H9 (cell line): ENCODE measurements at regions not wholly inside any gene's neighbourhood (a gene's known extent, or its start where the extent isn't known, plus 50 kb on each side); places are given as distances from the start of the nearest gene placed in this dataset.

Experiments
- DNase-seq: peaks from one replicate; pipeline ENCODE4 v3.0.0-alpha.2; 2017
- H2AFZ ChIP-seq: one replicate; pipeline ENCODE4 v1.6.1; 2013; ENCODE audit warnings: mild to moderate bottlenecking, low read length, control low read depth, moderate library complexity
- H2AK5ac ChIP-seq: 2 replicates; pipeline ENCODE4 v1.6.1; 2013; ENCODE audit warnings: low read length, control low read depth, mixed read lengths; ENCODE audit not compliant: insufficient read length
- H2BK120ac ChIP-seq: one replicate; pipeline ENCODE4 v1.6.1; 2013; ENCODE audit warnings: low read depth, mild to moderate bottlenecking, low read length, control low read depth, inconsistent platforms; ENCODE audit not compliant: poor library complexity, severe bottlenecking
- H2BK12ac ChIP-seq: 2 replicates; pipeline ENCODE4 v1.6.1; 2013; ENCODE audit warnings: low read length, control low read depth, mixed read lengths, low read depth; ENCODE audit not compliant: insufficient read length
- H2BK15ac ChIP-seq: 2 replicates; pipeline ENCODE4 v1.6.1; 2013; ENCODE audit warnings: low read depth, low read length, control low read depth
- H2BK20ac ChIP-seq: one replicate; pipeline ENCODE4 v1.6.1; 2013; ENCODE audit warnings: low read depth, mild to moderate bottlenecking, low read length, control low read depth, inconsistent platforms; ENCODE audit not compliant: poor library complexity, severe bottlenecking
- H2BK5ac ChIP-seq: 2 replicates; pipeline ENCODE4 v1.6.1; 2013; ENCODE audit warnings: low read length, control low read depth, mixed read lengths; ENCODE audit not compliant: insufficient read length
- H3K14ac ChIP-seq: 2 replicates; pipeline ENCODE4 v1.6.1; 2013; ENCODE audit warnings: low read length, control low read depth; ENCODE audit not compliant: insufficient read depth
- H3K18ac ChIP-seq: 2 replicates; pipeline ENCODE4 v1.6.1; 2013; ENCODE audit warnings: low read depth, mild to moderate bottlenecking, mixed read lengths, low read length, control low read depth; ENCODE audit not compliant: insufficient read length
- H3K23ac ChIP-seq: 2 replicates; pipeline ENCODE4 v1.6.1; 2013; ENCODE audit warnings: low read length, control low read depth, mixed read lengths, low read depth; ENCODE audit not compliant: insufficient read length
- H3K23me2 ChIP-seq: 2 replicates; pipeline ENCODE4 v1.6.1; 2013; ENCODE audit warnings: low read depth, mild to moderate bottlenecking, mixed read lengths, low read length, control low read depth; ENCODE audit not compliant: insufficient read length, poor library complexity, severe bottlenecking
- H3K27ac ChIP-seq: 2 replicates; pipeline ENCODE4 v1.5.1; 2013; ENCODE audit warnings: low read length, control low read depth, mixed read lengths, low read depth; ENCODE audit not compliant: insufficient read length
- H3K27me3 ChIP-seq: 2 replicates; pipeline ENCODE4 v1.6.1; 2013; ENCODE audit warnings: low read length, control low read depth, inconsistent platforms; ENCODE audit not compliant: insufficient read depth
- H3K4ac ChIP-seq: 2 replicates; pipeline ENCODE4 v1.6.1; 2013; ENCODE audit warnings: low read depth, mild to moderate bottlenecking, control low read depth, inconsistent platforms, low read length, moderate library complexity
- H3K4me1 ChIP-seq: 2 replicates; pipeline ENCODE4 v1.6.1; 2013; ENCODE audit warnings: low read length, control low read depth, inconsistent platforms; ENCODE audit not compliant: insufficient read depth
- H3K4me2 ChIP-seq: 2 replicates; pipeline ENCODE4 v1.6.1; 2013; ENCODE audit warnings: low read length, control low read depth, mixed read lengths; ENCODE audit not compliant: insufficient read length, insufficient read depth
- H3K56ac ChIP-seq: 2 replicates; pipeline ENCODE4 v1.6.1; 2013; ENCODE audit warnings: low read depth, mild to moderate bottlenecking, mixed read lengths, low read length, control low read depth; ENCODE audit not compliant: insufficient read length
- H3K79me1 ChIP-seq: 2 replicates; pipeline ENCODE4 v1.6.1; 2013; ENCODE audit warnings: low read depth, mild to moderate bottlenecking, moderate library complexity, low read length, control low read depth, inconsistent platforms; ENCODE audit not compliant: insufficient read depth, poor library complexity, severe bottlenecking
- H3K79me2 ChIP-seq: 2 replicates; pipeline ENCODE4 v1.6.1; 2013; ENCODE audit warnings: low read length, control low read depth, inconsistent platforms; ENCODE audit not compliant: insufficient read depth
- H3K9ac ChIP-seq: 2 replicates; pipeline ENCODE4 v1.6.1; 2013; ENCODE audit warnings: low read length, control low read depth, mixed read lengths; ENCODE audit not compliant: insufficient read length; ENCODE audit errors: extremely low read depth
- H3K9me3 ChIP-seq: one replicate; pipeline ENCODE4 v1.6.1; 2013; ENCODE audit warnings: low read depth, low read length, inconsistent platforms; ENCODE audit not compliant: control insufficient read depth
- H3T11ph ChIP-seq: one replicate; pipeline ENCODE4 v1.6.1; 2013; ENCODE audit warnings: mild to moderate bottlenecking, low read length, control low read depth, inconsistent platforms
- H4K20me1 ChIP-seq: one replicate; pipeline ENCODE4 v1.6.1; 2013; ENCODE audit not compliant: control insufficient read depth, insufficient read length, insufficient read depth
- H4K5ac ChIP-seq: 2 replicates; pipeline ENCODE4 v1.6.1; 2013; ENCODE audit warnings: low read depth, mild to moderate bottlenecking, mixed read lengths, low read length, control low read depth; ENCODE audit not compliant: insufficient read length
- H4K8ac ChIP-seq: replicated peaks from 2 replicates; pipeline ENCODE4 v1.6.1; 2013; ENCODE audit warnings: low read length, control low read depth, mixed read lengths, low read depth; ENCODE audit not compliant: insufficient read length
- H4K91ac ChIP-seq: 2 replicates; pipeline ENCODE4 v1.6.1; 2013; ENCODE audit warnings: low read depth, mild to moderate bottlenecking, moderate library complexity, mixed read lengths, low read length, control low read depth; ENCODE audit not compliant: insufficient read length
- H3K27ac Mint-ChIP-seq, 3 experiments: 2 replicates in 2 of 3; 3 replicates in 1 of 3; pipeline ENCODE4 v1.8.0; 2020 to 2021; ENCODE audit warnings: mixed read lengths in 3 of 3, mild to moderate bottlenecking in 1 of 3, moderate library complexity in 1 of 3
- H3K27me3 Mint-ChIP-seq: 2 replicates; pipeline ENCODE4 v1.8.0; 2021; ENCODE audit warnings: low read depth, mild to moderate bottlenecking, moderate library complexity, mixed read lengths
- H3K36me3 Mint-ChIP-seq, 3 experiments: 2 replicates in 2 of 3; 3 replicates in 1 of 3; pipeline ENCODE4 v1.8.0; 2020 to 2021; ENCODE audit warnings: low read depth in 3 of 3, mixed read lengths in 3 of 3; ENCODE audit not compliant: insufficient read depth in 1 of 3
- H3K4me1 Mint-ChIP-seq, 2 experiments: 2 replicates each; pipeline ENCODE4 v1.8.0; 2020; ENCODE audit warnings: mixed read lengths in 2 of 2
- H3K4me3 Mint-ChIP-seq, 2 experiments: 2 replicates in 1 of 2; 3 replicates in 1 of 2; pipeline ENCODE4 v1.8.0; 2020 to 2021; ENCODE audit warnings: mild to moderate bottlenecking in 2 of 2, mixed read lengths in 2 of 2, moderate library complexity in 1 of 2
- H3K9me3 Mint-ChIP-seq, 2 experiments: 2 replicates in 1 of 2; 3 replicates in 1 of 2; pipeline ENCODE4 v1.8.0; 2020; ENCODE audit warnings: mild to moderate bottlenecking in 2 of 2, mixed read lengths in 2 of 2, moderate library complexity in 1 of 2
- WGBS: extraction: QIAGEN DNeasy Blood & Tissue Kit; methylation state at CpG from one replicate; pipeline ENCODE4 v1.1.7; 2013; ENCODE audit warnings: missing lambda C conversion rate, low lambda C conversion rate, mixed read lengths; ENCODE audit not compliant: insufficient read length; ENCODE audit errors: extremely low coverage; 5-methylcytosine and 5-hydroxymethylcytosine counted together
- TF ChIP-seq, protein P1 (sequence below): fragments of 200-600 bp; sonication (generic); conservative IDR thresholded peaks from 3 replicates; pipeline ENCODE4 v1.8.0; 2021; ENCODE audit warnings: antibody characterized with exemption, mild to moderate bottlenecking

DNA sequence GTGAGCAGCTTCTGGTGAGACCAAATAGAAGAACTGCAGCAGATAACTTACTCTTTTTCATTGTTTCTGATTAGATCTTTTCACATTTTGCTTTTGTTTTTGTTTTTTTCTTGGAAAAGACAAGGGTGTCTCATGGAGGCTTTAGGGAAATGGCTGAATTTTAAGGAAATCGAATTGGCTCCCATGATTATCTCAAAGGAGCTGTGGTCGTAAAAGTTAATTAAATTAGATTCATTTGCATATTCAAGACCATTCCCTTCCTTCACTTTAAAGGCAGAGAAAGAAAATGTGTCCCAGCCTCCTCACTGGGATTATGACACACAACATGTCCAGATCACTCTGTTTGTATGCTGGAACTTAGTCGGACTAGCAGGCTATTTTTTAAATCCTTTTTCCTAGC lies 106.4 kb upstream of the MDM1 start:
- Histone ChIP-seq H4K8ac (no peak overlapping the region), H4K20me1 (no peaks in the 10 kb centered on the region), H4K91ac (no peak overlapping the region), H3K23ac (no peak overlapping the region), H3K79me1 (no peaks in the 10 kb centered on the region), H2BK120ac (no peak overlapping the region), H3K9ac (no peak overlapping the region), H2BK15ac (no peak overlapping the region), H3T11ph (no peak overlapping the region), H3K4me1 (no peaks in the 10 kb centered on the region), H2BK20ac (no peak overlapping the region), H3K27me3 (no peaks in the 10 kb centered on the region), H3K27ac (no peak overlapping the region), H3K4ac (no peak overlapping the region), H3K56ac (no peak overlapping the region), H2AFZ (no peak overlapping the region), H3K79me2 (no peaks in the 10 kb centered on the region), H3K9me3 (no peaks in the 10 kb centered on the region), H3K18ac (no peak overlapping the region), H2BK12ac (no peak overlapping the region), H3K23me2 (no peaks in the 10 kb centered on the region), H2BK5ac (no peak overlapping the region), H3K4me2 (no peak overlapping the region), H4K5ac (no peak overlapping the region), H2AK5ac (no peak overlapping the region), H3K14ac (no peak overlapping the region)
- TF ChIP-seq, protein P1, sequence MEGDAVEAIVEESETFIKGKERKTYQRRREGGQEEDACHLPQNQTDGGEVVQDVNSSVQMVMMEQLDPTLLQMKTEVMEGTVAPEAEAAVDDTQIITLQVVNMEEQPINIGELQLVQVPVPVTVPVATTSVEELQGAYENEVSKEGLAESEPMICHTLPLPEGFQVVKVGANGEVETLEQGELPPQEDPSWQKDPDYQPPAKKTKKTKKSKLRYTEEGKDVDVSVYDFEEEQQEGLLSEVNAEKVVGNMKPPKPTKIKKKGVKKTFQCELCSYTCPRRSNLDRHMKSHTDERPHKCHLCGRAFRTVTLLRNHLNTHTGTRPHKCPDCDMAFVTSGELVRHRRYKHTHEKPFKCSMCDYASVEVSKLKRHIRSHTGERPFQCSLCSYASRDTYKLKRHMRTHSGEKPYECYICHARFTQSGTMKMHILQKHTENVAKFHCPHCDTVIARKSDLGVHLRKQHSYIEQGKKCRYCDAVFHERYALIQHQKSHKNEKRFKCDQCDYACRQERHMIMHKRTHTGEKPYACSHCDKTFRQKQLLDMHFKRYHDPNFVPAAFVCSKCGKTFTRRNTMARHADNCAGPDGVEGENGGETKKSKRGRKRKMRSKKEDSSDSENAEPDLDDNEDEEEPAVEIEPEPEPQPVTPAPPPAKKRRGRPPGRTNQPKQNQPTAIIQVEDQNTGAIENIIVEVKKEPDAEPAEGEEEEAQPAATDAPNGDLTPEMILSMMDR = no peak
- Mint-ChIP-seq H3K27me3 (no peaks in the 10 kb centered on the region), H3K4me1 (peaks cover 14 to 16% of the 10 kb centered on the region in 2 experiments), H3K36me3 (peaks cover 4 to 11% (median 6%) of the 10 kb centered on the region in 3 experiments), H3K4me3 (no peak overlapping the region), H3K9me3 (peaks cover 12 to 17% of the 10 kb centered on the region in 2 experiments), H3K27ac (peak overlapping the region in 1 of 3 experiments; percentile 59; a peak in 2 of 7 replicates)
- no peak for DNase-seq
- no CpG with 5 or more reads among the region's 3 CpGs for WGBS
